ENCODE measurements at regions not wholly inside any gene's neighbourhood (a gene's known extent, or its start where the extent isn't known, plus 50 kb on each side); places are given as distances from the start of the nearest gene placed in this dataset.

DNA sequence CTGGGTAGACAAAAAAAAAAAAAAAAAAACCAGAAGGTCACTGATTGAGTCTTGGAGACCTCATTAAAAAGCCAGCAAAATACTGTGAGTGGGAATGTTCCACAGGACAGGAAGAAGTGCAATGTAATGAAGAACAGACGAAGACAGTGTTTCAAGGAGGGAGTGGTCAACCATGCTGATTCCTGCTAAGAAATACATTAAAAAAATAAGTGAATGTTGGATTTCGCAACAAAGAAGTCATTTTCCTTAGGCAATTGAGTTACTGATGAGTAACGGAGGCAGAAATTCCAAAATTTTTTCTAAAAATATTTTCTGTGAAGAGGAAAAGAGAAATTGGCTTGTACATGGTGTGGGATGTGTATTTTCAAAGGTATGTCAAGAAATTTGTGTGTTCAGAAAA, 94.3 kb upstream of the FAM47B start:
- Histone ChIP-seq H3K4me3 (no peak overlapping the region), H3K4me1 (no peaks in the 10 kb centered on the region), H3K27me3 (no peaks in the 10 kb centered on the region), H3K36me3 (no peaks in the 10 kb centered on the region), H3K9me3 (no peaks in the 10 kb centered on the region), H3K27ac (no peak overlapping the region)
- WGBS, 2 donors, result 62 to 66% methylated on average over 3 of the region's 3 CpGs
- DNase-seq (ENCODE audit: low spot score in 2 of 2), result no peak
- TF ChIP-seq POLR2A (IDR thresholded peaks at IDR 0.05), result no peak
- no peak for TF ChIP-seq CTCF (IDR thresholded peaks at IDR 0.05)
- no peak for TF ChIP-seq EP300 (IDR thresholded peaks at IDR 0.05)

- H3K27me3 ChIP-seq, result no peaks in the 10 kb centered on the region
- 55 to 61% methylated on average over 1 of the region's 1 CpG for WGBS, 2 donors
- no peaks in the 10 kb centered on the region for H3K36me3 ChIP-seq
- no peak overlapping the region for H3K4me3 ChIP-seq
- TF ChIP-seq CTCF (IDR thresholded peaks at IDR 0.05) (no peak), EP300 (IDR thresholded peaks at IDR 0.05) (no peak), POLR2A (IDR thresholded peaks at IDR 0.05) (no peak)
- H3K4me1 ChIP-seq, result no peaks in the 10 kb centered on the region
- H3K27ac ChIP-seq, result no peak overlapping the region
- H3K9me3 ChIP-seq, result no peaks in the 10 kb centered on the region
- DNase-seq (ENCODE audit: low spot score in 2 of 2), result no peak
Observed at GRCh38 chrX:34849371-34849770, 93.2 kb upstream of the FAM47B start.

DNA sequence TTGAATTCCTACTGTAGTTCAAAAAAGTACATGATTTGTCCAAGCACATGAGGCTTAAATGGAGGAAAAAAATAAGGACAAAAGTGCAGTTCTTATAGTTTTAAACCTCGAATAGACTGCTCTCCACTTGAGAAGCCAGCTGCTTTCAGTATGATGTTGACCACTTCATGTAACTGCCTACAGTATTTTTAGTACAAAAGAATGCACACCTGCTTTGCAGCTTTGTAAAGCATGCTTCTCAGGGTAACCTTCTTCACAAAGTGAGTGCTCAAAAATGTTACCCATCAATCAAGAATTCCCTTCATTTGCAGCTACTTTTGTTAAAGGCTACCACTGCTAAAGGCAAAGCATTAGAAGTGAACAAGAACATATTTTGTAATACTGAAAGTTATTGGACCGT, 83.4 kb upstream of the FAM47B start:
- Histone ChIP-seq H3K27ac (no peak overlapping the region), H3K36me3 (no peaks in the 10 kb centered on the region), H3K27me3 (no peaks in the 10 kb centered on the region), H3K4me1 (no peaks in the 10 kb centered on the region), H3K9me3 (no peaks in the 10 kb centered on the region), H3K4me3 (no peak overlapping the region)
- TF ChIP-seq POLR2A (IDR thresholded peaks at IDR 0.05) (no peak), EP300 (IDR thresholded peaks at IDR 0.05) (no peak), CTCF (IDR thresholded peaks at IDR 0.05) (no peak)
- DNase-seq (ENCODE audit: low spot score in 2 of 2), result no peak
- 61 to 71% methylated on average over 2 of the region's 2 CpGs for WGBS, 2 donors

- Histone ChIP-seq H3K27ac (no peak overlapping the region), H3K27me3 (no peaks in the 10 kb centered on the region), H3K4me3 (no peak overlapping the region), H3K36me3 (no peaks in the 10 kb centered on the region), H3K9me3 (no peaks in the 10 kb centered on the region), H3K4me1 (no peaks in the 10 kb centered on the region)
- DNase-seq (ENCODE audit: low spot score in 2 of 2), result no peak
- 70 to 74% methylated on average over 2 of the region's 2 CpGs for WGBS, 2 donors
- TF ChIP-seq POLR2A (IDR thresholded peaks at IDR 0.05) (no peak), CTCF (IDR thresholded peaks at IDR 0.05) (no peak)
Observed at GRCh38 chrX:34863906-34864305, 78.7 kb upstream of the FAM47B start.

- TF ChIP-seq POLR2A (IDR thresholded peaks at IDR 0.05) (no peak), CTCF (IDR thresholded peaks at IDR 0.05) (no peak), EP300 (IDR thresholded peaks at IDR 0.05) (no peak)
- Histone ChIP-seq H3K36me3 (no peaks in the 10 kb centered on the region), H3K4me3 (no peak overlapping the region), H3K4me1 (no peaks in the 10 kb centered on the region), H3K27ac (no peak overlapping the region), H3K9me3 (peaks cover 0 to 4% (median 0%) of the 10 kb centered on the region in 4 donors), H3K27me3 (no peaks in the 10 kb centered on the region)
- no peak for DNase-seq (ENCODE audit: low spot score in 2 of 2)
Observed at GRCh38 chrX:34866646-34867045, 76.0 kb upstream of the FAM47B start.

Measured in tibial nerve (tissue), 4 donors.